AG04449 (cell line): ENCODE measurements at regions not wholly inside any gene's neighbourhood (a gene's known extent, or its start where the extent isn't known, plus 50 kb on each side); places are given as distances from the start of the nearest gene placed in this dataset.

Experiments used
- CTCF ChIA-PET: fragments of 350-600 bp; formaldehyde crosslinking; extraction: SDS; loops from one replicate; lab custom pipeline; 2021; ENCODE audit warnings: antibody characterized with exemption; lab: Yijun Ruan, JAX
- POLR2A ChIA-PET: fragments of 400-600, 350-600 bp; formaldehyde crosslinking; extraction: SDS; loops from one replicate; lab custom pipeline; 2020; ENCODE audit warnings: antibody characterized with exemption, inconsistent platforms; lab: Yijun Ruan, JAX
- DNase-seq: peaks from one replicate; pipeline ENCODE4 v3.0.0-alpha.2; 2010; ENCODE audit warnings: low read depth, low spot score
- H3K4me3 ChIP-seq: 2 replicates; pipeline ENCODE4 v1.5.1; 2011; ENCODE audit warnings: low read depth, mild to moderate bottlenecking, control low read depth, low read length
- TF ChIP-seq, protein P1 (sequence below): IDR thresholded peaks from one replicate; pipeline ENCODE4 v1.5.1; 2011; ENCODE audit warnings: mild to moderate bottlenecking, moderate library complexity, low read length, control low read depth, inconsistent platforms; ENCODE audit not compliant: insufficient read depth; ENCODE audit errors: missing control alignments

- TF ChIP-seq, protein P1, sequence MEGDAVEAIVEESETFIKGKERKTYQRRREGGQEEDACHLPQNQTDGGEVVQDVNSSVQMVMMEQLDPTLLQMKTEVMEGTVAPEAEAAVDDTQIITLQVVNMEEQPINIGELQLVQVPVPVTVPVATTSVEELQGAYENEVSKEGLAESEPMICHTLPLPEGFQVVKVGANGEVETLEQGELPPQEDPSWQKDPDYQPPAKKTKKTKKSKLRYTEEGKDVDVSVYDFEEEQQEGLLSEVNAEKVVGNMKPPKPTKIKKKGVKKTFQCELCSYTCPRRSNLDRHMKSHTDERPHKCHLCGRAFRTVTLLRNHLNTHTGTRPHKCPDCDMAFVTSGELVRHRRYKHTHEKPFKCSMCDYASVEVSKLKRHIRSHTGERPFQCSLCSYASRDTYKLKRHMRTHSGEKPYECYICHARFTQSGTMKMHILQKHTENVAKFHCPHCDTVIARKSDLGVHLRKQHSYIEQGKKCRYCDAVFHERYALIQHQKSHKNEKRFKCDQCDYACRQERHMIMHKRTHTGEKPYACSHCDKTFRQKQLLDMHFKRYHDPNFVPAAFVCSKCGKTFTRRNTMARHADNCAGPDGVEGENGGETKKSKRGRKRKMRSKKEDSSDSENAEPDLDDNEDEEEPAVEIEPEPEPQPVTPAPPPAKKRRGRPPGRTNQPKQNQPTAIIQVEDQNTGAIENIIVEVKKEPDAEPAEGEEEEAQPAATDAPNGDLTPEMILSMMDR: no peak
- ChIA-PET CTCF (no interaction called here), POLR2A (no interaction called here)
- no peak for DNase-seq
- H3K4me3 ChIP-seq: no peak overlapping the region
These were observed 157.5 kb upstream of the TARS1 start for GRCh38 chr5:33283243-33283642.

DNA sequence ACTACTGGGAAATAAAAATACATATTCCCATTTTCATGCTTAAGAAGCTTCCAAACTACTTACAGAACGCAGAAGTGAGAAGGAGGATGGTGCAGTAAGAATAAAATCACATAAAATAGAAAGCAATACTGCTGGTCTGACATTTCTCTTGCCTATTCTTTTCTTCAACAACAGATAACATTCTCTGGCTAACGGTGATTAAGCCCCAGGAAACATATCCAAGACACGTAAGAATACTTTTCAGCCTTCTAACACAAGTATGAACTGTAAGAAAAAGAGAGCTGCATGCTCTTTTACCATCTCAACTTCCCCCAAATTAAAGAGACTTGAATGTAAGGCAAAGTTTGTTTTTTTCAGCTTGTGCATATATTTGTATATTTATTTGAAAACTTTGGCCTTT, 156.1 kb upstream of the TARS1 start:
- no peak overlapping the region for H3K4me3 ChIP-seq
- TF ChIP-seq, protein P1: no peak
- no peak for DNase-seq
- ChIA-PET CTCF (interaction anchor here (1.4 to 1.6 kb wide), 2 partner anchors 12 to 16 kb away, joined by 3 to 7 read pairs; no protein-coding TSS in a partner anchor), POLR2A (no interaction called here)

GRCh38 chr5:33287242-33287641, 153.5 kb upstream of the TARS1 start:
- DNase-seq: no peak
- POLR2A ChIA-PET: no interaction called here
- CTCF ChIA-PET: interaction anchor here (1.0 kb wide), 1 partner anchor 12 kb away, joined by 7 read pairs; no protein-coding TSS in a partner anchor
- no peak overlapping the region for H3K4me3 ChIP-seq
- TF ChIP-seq, protein P1: no peak

DNA sequence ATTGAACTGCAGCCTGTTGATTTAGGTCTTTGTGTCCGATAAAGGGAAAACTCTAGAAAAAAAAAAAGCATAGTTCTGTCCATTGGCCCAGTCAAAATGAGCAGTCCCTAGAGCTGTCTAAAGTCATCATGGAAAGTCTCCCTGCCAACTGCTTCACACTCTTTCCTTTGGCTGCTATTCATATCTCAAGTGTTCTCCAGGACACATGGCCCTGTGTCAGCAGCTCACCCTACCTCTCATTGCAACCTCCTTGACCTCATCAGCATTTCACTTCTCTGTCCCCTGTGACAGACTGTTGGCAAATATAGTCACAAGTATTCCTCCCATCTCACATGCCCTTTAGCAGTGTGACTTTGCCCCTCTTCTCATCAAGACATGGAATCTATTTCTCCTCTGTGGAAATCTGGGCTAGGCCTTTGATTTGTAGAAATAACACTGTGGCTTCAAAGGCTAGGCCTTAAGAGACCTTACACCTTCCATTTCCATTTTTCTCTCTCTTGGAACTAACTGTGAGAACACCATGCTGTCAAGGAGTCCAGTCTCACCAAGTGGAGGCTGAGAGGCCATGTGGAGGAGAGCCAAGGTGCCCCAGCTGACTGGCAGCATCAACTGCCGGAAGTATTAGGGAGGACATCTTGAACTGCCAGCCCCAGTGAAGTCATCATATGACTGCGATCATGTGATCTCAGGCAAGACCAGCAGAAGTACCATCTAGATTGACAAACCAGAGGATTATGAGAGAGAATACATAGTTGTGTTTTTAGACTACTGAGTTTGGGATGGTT, 149.4 kb upstream of the TARS1 start:
- no peak for DNase-seq
- POLR2A ChIA-PET: no interaction called here
- CTCF ChIA-PET: interaction anchor here (0.8 to 3.0 kb wide), 2 partner anchors 9 to 14 kb away, joined by 3 to 28 read pairs; no protein-coding TSS in a partner anchor
- no peak overlapping the region for H3K4me3 ChIP-seq
- TF ChIP-seq, protein P1: no peak

DNA sequence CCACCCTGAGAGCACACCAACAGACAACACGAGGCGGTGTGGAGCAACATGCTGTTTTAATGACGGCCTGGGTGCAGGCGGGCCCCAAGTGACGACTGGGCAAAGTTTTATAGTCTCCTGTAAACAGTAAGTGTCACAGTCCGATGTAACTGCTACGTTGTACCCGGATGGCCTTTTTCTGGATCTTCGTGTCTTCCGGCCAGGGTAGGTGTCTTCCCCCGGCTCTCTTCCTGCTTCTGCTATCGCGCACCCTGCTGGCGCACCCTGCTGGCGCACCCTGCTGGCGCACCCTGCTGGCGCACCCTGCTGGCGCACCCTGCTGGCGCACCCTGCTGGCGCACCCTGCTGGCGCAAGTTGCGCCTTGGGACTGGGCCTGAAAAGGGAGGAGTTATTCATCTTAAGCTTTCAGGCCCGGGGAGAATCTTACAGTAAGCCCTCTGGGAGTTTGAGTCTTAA, 143.0 kb upstream of the TARS1 start:
- no peak for DNase-seq
- POLR2A ChIA-PET: no interaction called here
- TF ChIP-seq, protein P1: no peak
- H3K4me3 ChIP-seq: no peak overlapping the region
- CTCF ChIA-PET: interaction anchor here (1.0 to 2.1 kb wide), 4 partner anchors 9 to 26 kb away, joined by 3 to 6 read pairs (median 4); no protein-coding TSS in a partner anchor

DNA sequence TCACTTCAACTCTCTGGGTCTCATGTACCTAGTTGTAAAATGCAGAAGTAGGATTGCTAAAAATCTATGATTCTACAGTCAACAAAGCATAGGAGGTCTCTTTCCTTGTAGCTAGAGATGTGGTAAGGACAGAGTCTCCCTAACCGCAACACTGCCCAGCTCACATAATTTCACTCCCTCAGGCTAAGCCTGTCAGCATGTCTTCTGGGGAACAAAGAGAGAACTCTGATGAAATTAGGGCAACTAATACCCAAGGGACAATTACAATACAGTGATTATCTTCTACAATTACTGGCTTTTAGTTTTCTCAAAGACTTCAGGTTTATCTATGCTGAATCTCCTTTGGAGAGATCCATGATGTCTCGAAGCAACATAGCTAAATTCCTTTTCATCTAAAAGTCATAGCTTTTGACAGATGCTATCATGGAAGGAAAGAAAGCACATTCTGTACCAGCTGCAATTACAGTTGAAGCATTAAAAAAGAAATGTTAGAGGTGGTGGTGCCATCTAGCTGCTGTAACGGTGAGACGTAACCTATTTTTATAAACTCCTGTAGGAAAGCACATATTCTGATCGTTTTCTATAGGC, 141.1 kb upstream of the TARS1 start:
- POLR2A ChIA-PET: interaction anchor here (1.4 kb wide), 1 partner anchor 10 kb away, joined by 8 read pairs; no protein-coding TSS in a partner anchor
- CTCF ChIA-PET: interaction anchor here (0.8 to 3.8 kb wide), 26 partner anchors 9 to 593 kb away, joined by 3 to 33 read pairs (median 4); no protein-coding TSS in a partner anchor
- TF ChIP-seq, protein P1: peak; percentile 42
- H3K4me3 ChIP-seq: no peak overlapping the region
- DNase-seq: no peak
